ENCODE measurements at regions not wholly inside any gene's neighbourhood (a gene's known extent, or its start where the extent isn't known, plus 50 kb on each side); places are given as distances from the start of the nearest gene placed in this dataset.

- H3K9ac ChIP-seq (replicated peaks; ENCODE audit: extremely low read depth, insufficient read depth, low read length) = no peak overlapping the region
- H3K36me3 ChIP-seq (ENCODE audit: control insufficient read depth in 2 of 2, extremely low read depth in 1 of 2, insufficient read depth in 2 of 2, low read length in 2 of 2) = no peaks in the 10 kb centered on the region
- ChIA-PET CTCF (no interaction called here), POLR2A (no interaction called here)
- dilution Hi-C loops (cut with MboI; ENCODE audit: extremely low pct_ligation_motif_present, low sequenced_read_pairs) = no loop called here
- H3K4me3 ChIP-seq (replicated peaks in 1 of 3; ENCODE audit: insufficient read depth in 1 of 3, low read depth in 1 of 3, low read length in 3 of 3) = no peak overlapping the region
- no peak overlapping the region for H2AFZ ChIP-seq (ENCODE audit: low read depth, low read length)
- intact Hi-C loops (cut with micrococcal nuclease) = no loop called here
- no peak for FAIRE-seq
- H3K27me3 ChIP-seq (ENCODE audit: control insufficient read depth in 2 of 2, insufficient read depth in 2 of 2, low read length in 2 of 2) = no peaks in the 10 kb centered on the region
- H3K9me3 ChIP-seq (replicated peaks; ENCODE audit: control insufficient read depth, insufficient read depth, low read length) = no peaks in the 10 kb centered on the region
- H3K4me1 ChIP-seq (ENCODE audit: control insufficient read depth, extremely low read depth, insufficient read depth, low read length) = no peaks in the 10 kb centered on the region
- H3K9me1 ChIP-seq (replicated peaks; ENCODE audit: control insufficient read depth, extremely low read depth, insufficient read depth, low read length) = no peaks in the 10 kb centered on the region
- no peaks in the 10 kb centered on the region for H4K20me1 ChIP-seq (replicated peaks; ENCODE audit: control insufficient read depth, extremely low read depth, insufficient read depth, low read length)
- no peaks in the 10 kb centered on the region for H3K79me2 ChIP-seq (ENCODE audit: control insufficient read depth, insufficient read depth, low read length)
- no peak for DNase-seq (ENCODE audit: low read depth, low spot score)
- no peak overlapping the region for H3K4me2 ChIP-seq (ENCODE audit: insufficient read depth, low read length)
- no peak overlapping the region for H3K27ac ChIP-seq (ENCODE audit: insufficient read depth, low read depth, low read length)
- BruUV-seq (replicated peaks) = no TSS peak
- TF ChIP-seq, protein P1, sequence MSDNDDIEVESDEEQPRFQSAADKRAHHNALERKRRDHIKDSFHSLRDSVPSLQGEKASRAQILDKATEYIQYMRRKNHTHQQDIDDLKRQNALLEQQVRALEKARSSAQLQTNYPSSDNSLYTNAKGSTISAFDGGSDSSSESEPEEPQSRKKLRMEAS (IDR thresholded peaks at IDR 0.05; ENCODE audit: insufficient read depth, insufficient read length) = no peak
- TF ChIP-seq POLR2AphosphoS5 (IDR thresholded peaks at IDR 0.05; ENCODE audit: insufficient read depth, low read depth, low read length) (no peak), GATA2 (IDR thresholded peaks at IDR 0.05; ENCODE audit: insufficient read depth, insufficient read length, low read depth, low read length) (no peak), MYC (IDR thresholded peaks at IDR 0.05; ENCODE audit: low read depth, low read length) (no peak), JUN (IDR thresholded peaks at IDR 0.05; ENCODE audit: borderline replicate concordance, insufficient read depth, insufficient read length, low read depth) (no peak), EZH2 (IDR thresholded peaks at IDR 0.05; ENCODE audit: borderline replicate concordance, low read depth, low read length, severe bottlenecking) (no peak), FOS (IDR thresholded peaks at IDR 0.05; ENCODE audit: borderline replicate concordance, insufficient read depth, low read length) (no peak), POLR2A (IDR thresholded peaks at IDR 0.05; ENCODE audit: low read depth, low read length) (no peak)
- TF ChIP-seq, protein P2, sequence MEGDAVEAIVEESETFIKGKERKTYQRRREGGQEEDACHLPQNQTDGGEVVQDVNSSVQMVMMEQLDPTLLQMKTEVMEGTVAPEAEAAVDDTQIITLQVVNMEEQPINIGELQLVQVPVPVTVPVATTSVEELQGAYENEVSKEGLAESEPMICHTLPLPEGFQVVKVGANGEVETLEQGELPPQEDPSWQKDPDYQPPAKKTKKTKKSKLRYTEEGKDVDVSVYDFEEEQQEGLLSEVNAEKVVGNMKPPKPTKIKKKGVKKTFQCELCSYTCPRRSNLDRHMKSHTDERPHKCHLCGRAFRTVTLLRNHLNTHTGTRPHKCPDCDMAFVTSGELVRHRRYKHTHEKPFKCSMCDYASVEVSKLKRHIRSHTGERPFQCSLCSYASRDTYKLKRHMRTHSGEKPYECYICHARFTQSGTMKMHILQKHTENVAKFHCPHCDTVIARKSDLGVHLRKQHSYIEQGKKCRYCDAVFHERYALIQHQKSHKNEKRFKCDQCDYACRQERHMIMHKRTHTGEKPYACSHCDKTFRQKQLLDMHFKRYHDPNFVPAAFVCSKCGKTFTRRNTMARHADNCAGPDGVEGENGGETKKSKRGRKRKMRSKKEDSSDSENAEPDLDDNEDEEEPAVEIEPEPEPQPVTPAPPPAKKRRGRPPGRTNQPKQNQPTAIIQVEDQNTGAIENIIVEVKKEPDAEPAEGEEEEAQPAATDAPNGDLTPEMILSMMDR (IDR thresholded peaks at IDR 0.05; ENCODE audit: extremely low read depth in 1 of 2, insufficient read depth in 1 of 2, low read depth in 1 of 2, low read length in 2 of 2) = no peak
These were observed 814.2 kb upstream of the PABPC4L start for GRCh38 chr4:135015771-135016170.
